ENCODE measurements at regions not wholly inside any gene's neighbourhood (a gene's known extent, or its start where the extent isn't known, plus 50 kb on each side); places are given as distances from the start of the nearest gene placed in this dataset.

GRCh38 chr13:58087566-58087965 is 456.0 kb downstream of the PCDH17 start:
- Mint-ChIP-seq H3K4me1 (ENCODE audit: low read depth, unreplicated experiment) (no peaks in the 10 kb centered on the region), H3K27me3 (ENCODE audit: unreplicated experiment) (no peaks in the 10 kb centered on the region), H3K36me3 (ENCODE audit: insufficient read depth, unreplicated experiment) (no peaks in the 10 kb centered on the region), H3K27ac (ENCODE audit: unreplicated experiment) (no peak overlapping the region), H3K4me3 (ENCODE audit: low read depth, unreplicated experiment) (no peak overlapping the region), H3K9me3 (ENCODE audit: low read depth, unreplicated experiment) (no peaks in the 10 kb centered on the region)
- intact Hi-C loops (cut with micrococcal nuclease; ENCODE audit: unreplicated experiment) = no loop called here
- BruUV-seq (replicated peaks) = no TSS peak
- TF ChIP-seq CTCF (IDR thresholded peaks at IDR 0.05; ENCODE audit: unreplicated experiment) = no peak
- DNase-seq = no peak
- CTCF ChIA-PET = no interaction called here

GRCh38 chr13:58093394-58093793 is 461.9 kb downstream of the PCDH17 start:
- Mint-ChIP-seq H3K27ac (ENCODE audit: unreplicated experiment) (no peak overlapping the region), H3K9me3 (ENCODE audit: low read depth, unreplicated experiment) (peaks cover 2% of the 10 kb centered on the region), H3K4me1 (ENCODE audit: low read depth, unreplicated experiment) (no peaks in the 10 kb centered on the region), H3K4me3 (ENCODE audit: low read depth, unreplicated experiment) (no peak overlapping the region), H3K27me3 (ENCODE audit: unreplicated experiment) (no peaks in the 10 kb centered on the region), H3K36me3 (ENCODE audit: insufficient read depth, unreplicated experiment) (no peaks in the 10 kb centered on the region)
- CTCF ChIA-PET = no interaction called here
- no peak for DNase-seq
- TF ChIP-seq CTCF (IDR thresholded peaks at IDR 0.05; ENCODE audit: unreplicated experiment) = no peak
- BruUV-seq (replicated peaks) = no TSS peak
- intact Hi-C loops (cut with micrococcal nuclease; ENCODE audit: unreplicated experiment) = no loop called here

- intact Hi-C loops (cut with micrococcal nuclease; ENCODE audit: unreplicated experiment) = no loop called here
- Mint-ChIP-seq H3K36me3 (ENCODE audit: insufficient read depth, unreplicated experiment) (no peaks in the 10 kb centered on the region), H3K27me3 (ENCODE audit: unreplicated experiment) (no peaks in the 10 kb centered on the region), H3K4me3 (ENCODE audit: low read depth, unreplicated experiment) (no peak overlapping the region), H3K9me3 (ENCODE audit: low read depth, unreplicated experiment) (peaks cover 2% of the 10 kb centered on the region), H3K4me1 (ENCODE audit: low read depth, unreplicated experiment) (no peaks in the 10 kb centered on the region), H3K27ac (ENCODE audit: unreplicated experiment) (no peak overlapping the region)
- BruUV-seq (replicated peaks) = no TSS peak
- CTCF ChIA-PET = no interaction called here
- no peak for TF ChIP-seq CTCF (IDR thresholded peaks at IDR 0.05; ENCODE audit: unreplicated experiment)
- no peak for DNase-seq
These were observed 466.3 kb downstream of the PCDH17 start for GRCh38 chr13:58097831-58098230.

- no peaks in the 10 kb centered on the region for H3K36me3 Mint-ChIP-seq (ENCODE audit: insufficient read depth, unreplicated experiment)
- TF ChIP-seq CTCF (IDR thresholded peaks at IDR 0.05; ENCODE audit: unreplicated experiment) = no peak
- intact Hi-C loops (cut with micrococcal nuclease; ENCODE audit: unreplicated experiment) = no loop called here
- no peak overlapping the region for H3K27ac Mint-ChIP-seq (ENCODE audit: unreplicated experiment)
- no TSS peak for BruUV-seq (replicated peaks)
- no peak overlapping the region for H3K4me3 Mint-ChIP-seq (ENCODE audit: low read depth, unreplicated experiment)
- peaks cover 4% of the 10 kb centered on the region for H3K9me3 Mint-ChIP-seq (ENCODE audit: low read depth, unreplicated experiment)
- CTCF ChIA-PET = no interaction called here
- no peaks in the 10 kb centered on the region for H3K27me3 Mint-ChIP-seq (ENCODE audit: unreplicated experiment)
- no peak for DNase-seq
- H3K4me1 Mint-ChIP-seq (ENCODE audit: low read depth, unreplicated experiment) = no peaks in the 10 kb centered on the region
These were observed 487.8 kb downstream of the PCDH17 start for GRCh38 chr13:58119351-58119750.

GRCh38 chr13:58119804-58120203 is 488.3 kb downstream of the PCDH17 start:
- Mint-ChIP-seq H3K4me1 (ENCODE audit: low read depth, unreplicated experiment) (no peaks in the 10 kb centered on the region), H3K4me3 (ENCODE audit: low read depth, unreplicated experiment) (no peak overlapping the region), H3K9me3 (ENCODE audit: low read depth, unreplicated experiment) (peaks cover 4% of the 10 kb centered on the region), H3K36me3 (ENCODE audit: insufficient read depth, unreplicated experiment) (no peaks in the 10 kb centered on the region), H3K27me3 (ENCODE audit: unreplicated experiment) (no peaks in the 10 kb centered on the region), H3K27ac (ENCODE audit: unreplicated experiment) (no peak overlapping the region)
- BruUV-seq (replicated peaks) = no TSS peak
- no peak for DNase-seq
- CTCF ChIA-PET = no interaction called here
- intact Hi-C loops (cut with micrococcal nuclease; ENCODE audit: unreplicated experiment) = no loop called here
- TF ChIP-seq CTCF (IDR thresholded peaks at IDR 0.05; ENCODE audit: unreplicated experiment) = no peak
